GM11168 (cell line): ENCODE measurements at regions not wholly inside any gene's neighbourhood (a gene's known extent, or its start where the extent isn't known, plus 50 kb on each side); places are given as distances from the start of the nearest gene placed in this dataset.

Experiments
- in situ Hi-C: fragments of 300-500 bp; cut with MboI; formaldehyde crosslinking; loops from one replicate; pipeline ENCODE4 v1.12.0; 2022; ENCODE audit warnings: low sequenced_read_pairs; ENCODE audit not compliant: unreplicated experiment

- in situ Hi-C loops, result no loop called here
These were observed 60.9 kb upstream of the PIP5K1B start for GRCh38 chr9:68643901-68644809.

- in situ Hi-C loops, result no loop called here
These were observed 60.2 kb upstream of the PIP5K1B start for GRCh38 chr9:68644831-68645230.

GRCh38 chr9:68648164-68648563 is 56.9 kb upstream of the PIP5K1B start:
- in situ Hi-C loops, result no loop called here

- in situ Hi-C loops, result no loop called here
These were observed 56.1 kb upstream of the PIP5K1B start for GRCh38 chr9:68648971-68649370.

DNA sequence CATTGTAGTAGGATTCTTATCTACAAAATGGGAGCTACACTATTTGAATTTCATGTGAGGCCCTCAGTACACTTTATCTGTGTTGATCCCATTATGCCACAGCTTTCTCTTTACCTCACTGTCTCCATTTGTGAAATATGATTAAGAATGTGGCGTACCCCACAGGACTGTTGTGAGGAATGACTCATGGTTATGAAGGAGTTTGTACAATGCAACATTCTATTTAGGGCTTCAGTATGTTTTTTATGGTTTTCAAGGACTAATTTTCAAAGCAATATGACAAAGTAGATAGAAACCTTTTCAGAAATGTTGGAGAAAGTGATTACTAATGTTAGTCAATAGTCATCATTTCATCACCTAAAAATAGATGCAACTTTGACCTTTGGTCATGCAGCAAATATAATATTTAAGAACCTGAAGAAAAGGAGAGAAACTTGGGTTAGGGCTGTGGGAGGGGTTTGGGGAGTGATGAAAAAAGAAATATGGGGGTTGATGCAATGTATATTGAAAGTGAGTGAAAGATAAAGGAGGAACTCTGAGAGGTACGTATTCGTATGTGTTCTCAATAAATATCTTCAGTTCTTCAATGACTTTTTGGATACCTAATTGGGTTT is 53.7 kb upstream of the PIP5K1B start:
- in situ Hi-C loops, result no loop called here

DNA sequence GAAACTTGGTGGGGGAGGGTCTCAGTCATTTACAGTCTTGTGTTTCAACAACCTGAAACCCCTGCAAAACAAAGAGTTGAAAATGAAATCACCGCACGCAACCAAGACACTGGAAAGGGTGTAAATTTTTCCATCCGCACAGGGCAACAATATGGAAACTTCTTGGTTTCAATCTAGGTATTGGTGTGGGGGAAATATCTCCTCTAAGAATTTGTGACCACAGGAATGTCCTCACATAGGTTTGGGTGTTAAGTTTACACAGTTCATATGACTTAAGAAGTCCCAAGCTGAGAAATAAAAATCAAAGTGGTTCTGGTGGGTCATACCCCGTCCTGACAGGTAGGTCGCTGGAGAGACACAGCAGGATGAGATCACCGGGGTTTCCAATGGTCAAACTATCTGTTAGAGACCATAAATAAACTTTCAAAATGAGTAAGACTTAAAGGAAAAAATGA is 51.9 kb upstream of the PIP5K1B start:
- in situ Hi-C loops, result no loop called here

GRCh38 chr9:68654075-68654474 is 51.0 kb upstream of the PIP5K1B start:
- in situ Hi-C loops, result no loop called here
